HCT116 (cell line): ENCODE measurements at regions not wholly inside any gene's neighbourhood (a gene's known extent, or its start where the extent isn't known, plus 50 kb on each side); places are given as distances from the start of the nearest gene placed in this dataset.

Experiments
- ATAC-seq: fragments of 200-7000 bp; cut with Tn5 transposase; 2 replicates; pipeline ENCODE4 v1.9.1; 2020; ENCODE audit warnings: mild to moderate bottlenecking, moderate library complexity
- BruUV-seq: library from RNA; stranded (reverse); fragments of 400-500 nt; replicated peaks from 2 replicates; lab custom pipeline; 2021; lab: Mats Ljungman, UMichigan
- CTCF ChIA-PET: fragments of 300-600 bp; sonication (Branson Sonifier 250); formaldehyde crosslinking; loops from one replicate; lab custom pipeline; 2021; ENCODE audit warnings: antibody characterized with exemption; lab: Charles Lee
- POLR2A ChIA-PET: fragments of 300-600, 350-600 bp; sonication (Branson Sonifier 250); formaldehyde crosslinking; loops from one replicate; lab custom pipeline; 2021; ENCODE audit warnings: antibody characterized with exemption; lab: Charles Lee
- RAD21 ChIA-PET, 2 experiments: fragments of 300-600 bp; sonication (Branson Sonifier 250); formaldehyde crosslinking; loops; one replicate each; lab custom pipeline; 2023; ENCODE audit warnings: low total read pairs in 2 of 2; ENCODE audit not compliant: uncharacterized antibody in 2 of 2, unreplicated experiment in 2 of 2, low non-redundant PET in 1 of 2; lab: Charles Lee
- DNase-seq: peaks from one replicate; pipeline ENCODE4 v3.0.0-alpha.2; 2010; ENCODE audit warnings: low read depth, low spot score
- H2AFZ ChIP-seq: fragments of 200-600 bp; shearing (Covaris generic), sonication (generic); 2 replicates; pipeline ENCODE4 v1.6.1; 2017; ENCODE audit warnings: low read depth, mixed run types, mixed read lengths, antibody characterized with exemption, low read length; ENCODE audit not compliant: poor library complexity, severe bottlenecking
- H3K27ac ChIP-seq: 2 replicates; pipeline ENCODE4 v1.5.1; 2012; ENCODE audit warnings: low read depth, low read length
- H3K27me3 ChIP-seq: fragments of 200-600 bp; sonication (generic); 2 replicates; pipeline ENCODE4 v1.6.1; 2016; ENCODE audit warnings: mixed run types, low read length, mixed read lengths; ENCODE audit not compliant: insufficient read depth
- H3K36me3 ChIP-seq, 2 experiments: fragments of 200-500 bp in 1 of 2; fragments of 200-600 bp in 1 of 2; sonication (Bioruptor generic) in 1 of 2; sonication (generic) in 1 of 2; 2 replicates each; pipeline versions ENCODE4 v1.5.1 to v1.6.1; 2014 to 2016; ENCODE audit warnings: low read length in 2 of 2, inconsistent platforms in 1 of 2, mixed read lengths in 1 of 2, mixed run types in 1 of 2; ENCODE audit not compliant: insufficient read depth in 2 of 2, control insufficient read depth in 1 of 2
- H3K4me1 ChIP-seq, 2 experiments: fragments of 200-600 bp in 1 of 2; sonication (generic) in 1 of 2; 2 replicates each; pipeline versions ENCODE4 v1.5.1 to v1.6.1; 2012 to 2017; ENCODE audit warnings: low read length in 2 of 2, inconsistent platforms in 1 of 2, mild to moderate bottlenecking in 1 of 2, mixed read lengths in 1 of 2, mixed run types in 1 of 2, moderate library complexity in 1 of 2; ENCODE audit not compliant: insufficient read depth in 2 of 2, control insufficient read depth in 1 of 2
- H3K4me2 ChIP-seq: fragments of 200-600 bp; sonication (generic); 2 replicates; pipeline ENCODE4 v1.6.1; 2017; ENCODE audit warnings: mixed run types, low read length, mixed read lengths
- H3K4me3 ChIP-seq, 2 experiments: fragments of 200-600 bp in 1 of 2; sonication (generic) in 1 of 2; replicated peaks in 1 of 2; 2 replicates each; pipeline ENCODE4 v1.5.1; 2011 to 2016; ENCODE audit warnings: low read length in 2 of 2, control low read depth in 1 of 2, low read depth in 1 of 2, mild to moderate bottlenecking in 1 of 2, mixed read lengths in 1 of 2, mixed run types in 1 of 2
- H3K79me2 ChIP-seq: fragments of 200-600 bp; sonication (generic); 2 replicates; pipeline ENCODE4 v1.6.1; 2017; ENCODE audit warnings: mild to moderate bottlenecking, mixed run types, low read length, moderate library complexity, mixed read lengths; ENCODE audit not compliant: insufficient read depth
- H3K9ac ChIP-seq: fragments of 200-600 bp; sonication (generic); 2 replicates; pipeline ENCODE4 v1.6.1; 2016; ENCODE audit warnings: low read length, mixed read lengths
- H3K9me2 ChIP-seq: fragments of 200-600 bp; sonication (generic), shearing (Covaris generic); 2 replicates; pipeline ENCODE4 v1.6.1; 2017; ENCODE audit warnings: mixed run types, mild to moderate bottlenecking, moderate library complexity; ENCODE audit not compliant: insufficient read depth
- H3K9me3 ChIP-seq, 2 experiments: fragments of 200-500 bp in 1 of 2; fragments of 200-600 bp in 1 of 2; sonication (Bioruptor generic) in 1 of 2; sonication (generic) in 1 of 2; 2 replicates each; pipeline ENCODE4 v1.6.1; 2014 to 2017; ENCODE audit warnings: low read length in 2 of 2, mixed read lengths in 2 of 2, inconsistent platforms in 1 of 2, low read depth in 1 of 2, mild to moderate bottlenecking in 1 of 2, mixed run types in 1 of 2, moderate library complexity in 1 of 2; ENCODE audit not compliant: control insufficient read depth in 1 of 2, insufficient read depth in 1 of 2
- H4K20me1 ChIP-seq: fragments of 200-600 bp; sonication (generic), shearing (Covaris generic); 2 replicates; pipeline ENCODE4 v1.6.1; 2017; ENCODE audit warnings: mixed run types, mild to moderate bottlenecking, moderate library complexity; ENCODE audit not compliant: insufficient read depth
- EGR1 ChIP-seq: IDR thresholded peaks from 2 replicates; pipeline ENCODE4 v1.6.1; 2012; ENCODE audit warnings: low read depth
- ELF1 ChIP-seq: IDR thresholded peaks from 2 replicates; pipeline ENCODE4 v1.6.1; 2012; ENCODE audit warnings: low read depth, borderline replicate concordance
- EZH2 ChIP-seq: fragments of 200-600 bp; sonication (generic); IDR thresholded peaks from 2 replicates; pipeline ENCODE4 v1.6.1; 2017; ENCODE audit warnings: antibody characterized with exemption, mixed run types
- EZH2phosphoT487 ChIP-seq: fragments of 200-600 bp; IDR thresholded peaks from 2 replicates; pipeline ENCODE4 v1.6.1; 2018; ENCODE audit warnings: antibody characterized with exemption, borderline replicate concordance
- FOSL1 ChIP-seq: IDR thresholded peaks from 2 replicates; pipeline ENCODE4 v1.6.1; 2012; ENCODE audit warnings: low read depth
- JUND ChIP-seq: IDR thresholded peaks from 2 replicates; pipeline ENCODE4 v1.6.1; 2012
- POLR2A ChIP-seq: IDR thresholded peaks from 2 replicates; pipeline ENCODE4 v1.7.0; 2011; ENCODE audit warnings: borderline replicate concordance; ENCODE audit not compliant: insufficient read depth, insufficient read length; ENCODE audit errors: extremely low read depth
- RAD21 ChIP-seq: IDR thresholded peaks from 2 replicates; pipeline ENCODE4 v1.6.1; 2012; ENCODE audit warnings: low read depth, mild to moderate bottlenecking
- SIN3A ChIP-seq: IDR thresholded peaks from 2 replicates; pipeline ENCODE4 v1.6.1; 2012; ENCODE audit warnings: low read depth
- SP1 ChIP-seq: IDR thresholded peaks from 2 replicates; pipeline ENCODE4 v1.6.1; 2012; ENCODE audit warnings: low read depth
- YY1 ChIP-seq: IDR thresholded peaks from 2 replicates; pipeline ENCODE4 v1.6.1; 2011; ENCODE audit warnings: low read length, low read depth, moderate library complexity, mild to moderate bottlenecking; ENCODE audit not compliant: insufficient replicate concordance; ENCODE audit errors: extremely low read depth
- intact Hi-C: fragments of 100-400 bp; cut with micrococcal nuclease; formaldehyde crosslinking; loops from 2 replicates; pipeline ENCODE4 v1.10.0; 2022
- TF ChIP-seq, protein P1 (sequence below): IDR thresholded peaks from 2 replicates; pipeline ENCODE4 v1.6.1; 2011; ENCODE audit warnings: mild to moderate bottlenecking, low read length, moderate library complexity; ENCODE audit not compliant: insufficient replicate concordance; ENCODE audit errors: extremely low read depth
- TF ChIP-seq, protein P2 (sequence below), 3 experiments: fragments of 200-600 bp in 1 of 3; sonication (generic) in 1 of 3; IDR thresholded peaks in 2 of 3; conservative IDR thresholded peaks in 1 of 3; 2 replicates each; pipeline ENCODE4 v1.5.1; 2012 to 2017; ENCODE audit warnings: low read depth in 2 of 3, low read length in 2 of 3, antibody characterized with exemption in 1 of 3, borderline replicate concordance in 1 of 3, control low read depth in 1 of 3, mild to moderate bottlenecking in 1 of 3, mixed read lengths in 1 of 3, mixed run types in 1 of 3, moderate library complexity in 1 of 3; ENCODE audit not compliant: insufficient read depth in 1 of 3
- TF ChIP-seq, protein P3 (sequence below): IDR thresholded peaks from 2 replicates; pipeline ENCODE4 v1.6.1; 2012; ENCODE audit warnings: low read depth
- TF ChIP-seq, protein P4 (sequence below): IDR thresholded peaks from 2 replicates; pipeline ENCODE4 v1.6.1; 2012

DNA sequence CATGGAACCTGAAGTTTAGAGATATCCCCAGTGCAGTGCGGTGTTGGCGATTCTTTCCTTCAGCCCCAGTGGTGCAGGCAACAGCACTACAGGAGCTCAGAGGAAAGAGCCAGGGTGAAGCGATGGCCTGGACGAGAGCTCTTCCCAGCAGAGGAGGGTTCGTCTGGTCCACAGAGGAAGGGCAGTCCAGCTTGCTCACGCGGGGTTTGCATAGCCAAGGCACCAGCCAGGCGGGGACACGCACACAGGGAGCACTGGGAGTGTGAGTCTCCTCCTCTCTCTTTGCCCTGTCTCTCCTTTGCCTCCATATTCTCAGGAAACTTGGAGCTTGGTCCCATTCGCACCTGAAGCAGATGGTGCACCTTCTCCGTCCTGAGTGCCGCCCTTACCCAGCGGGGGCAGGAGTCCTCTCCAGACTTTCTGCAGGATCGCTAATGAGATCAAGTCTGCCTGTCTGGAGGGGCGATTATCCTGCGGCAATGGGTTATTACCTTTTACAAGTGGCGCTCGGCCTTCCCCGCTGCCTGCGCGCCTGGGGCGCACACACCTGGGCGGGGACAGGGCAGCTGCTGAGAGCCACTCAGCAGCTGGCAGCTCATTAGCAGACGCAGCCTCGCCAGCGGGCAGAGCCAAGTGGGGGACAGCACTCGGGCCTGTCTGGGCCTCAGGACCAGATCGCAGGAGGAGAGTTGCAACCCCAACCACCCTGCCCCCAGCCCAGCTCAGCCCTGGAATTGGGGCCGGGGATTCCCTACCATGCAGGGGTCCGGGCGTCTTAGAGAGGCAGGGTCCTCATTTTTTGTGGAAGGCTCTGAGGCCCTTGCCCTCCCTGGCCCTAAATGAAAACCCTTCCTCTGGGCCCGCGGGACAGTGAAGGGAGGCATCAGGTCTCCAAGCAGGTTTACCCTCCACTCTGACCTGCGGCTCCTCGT, 119.0 kb upstream of the MEF2A start:
- Histone ChIP-seq H3K9me3 (no peaks in the 10 kb centered on the region), H3K4me3 (no peak overlapping the region), H3K9me2 (no peaks in the 10 kb centered on the region), H4K20me1 (no peaks in the 10 kb centered on the region), H3K27me3 (no peaks in the 10 kb centered on the region), H3K4me2 (no peak overlapping the region), H3K9ac (no peak overlapping the region), H3K27ac (no peak overlapping the region), H3K36me3 (no peaks in the 10 kb centered on the region), H2AFZ (no peak overlapping the region), H3K4me1 (peaks cover 10 to 17% of the 10 kb centered on the region in 2 experiments), H3K79me2 (no peaks in the 10 kb centered on the region)
- TF ChIP-seq YY1 (no peak), RAD21 (no peak), POLR2A (no peak), JUND (no peak), EZH2 (no peak), SP1 (no peak), FOSL1 (no peak), EZH2phosphoT487 (no peak), EGR1 (no peak), SIN3A (no peak), ELF1 (no peak)
- TF ChIP-seq, protein P1, sequence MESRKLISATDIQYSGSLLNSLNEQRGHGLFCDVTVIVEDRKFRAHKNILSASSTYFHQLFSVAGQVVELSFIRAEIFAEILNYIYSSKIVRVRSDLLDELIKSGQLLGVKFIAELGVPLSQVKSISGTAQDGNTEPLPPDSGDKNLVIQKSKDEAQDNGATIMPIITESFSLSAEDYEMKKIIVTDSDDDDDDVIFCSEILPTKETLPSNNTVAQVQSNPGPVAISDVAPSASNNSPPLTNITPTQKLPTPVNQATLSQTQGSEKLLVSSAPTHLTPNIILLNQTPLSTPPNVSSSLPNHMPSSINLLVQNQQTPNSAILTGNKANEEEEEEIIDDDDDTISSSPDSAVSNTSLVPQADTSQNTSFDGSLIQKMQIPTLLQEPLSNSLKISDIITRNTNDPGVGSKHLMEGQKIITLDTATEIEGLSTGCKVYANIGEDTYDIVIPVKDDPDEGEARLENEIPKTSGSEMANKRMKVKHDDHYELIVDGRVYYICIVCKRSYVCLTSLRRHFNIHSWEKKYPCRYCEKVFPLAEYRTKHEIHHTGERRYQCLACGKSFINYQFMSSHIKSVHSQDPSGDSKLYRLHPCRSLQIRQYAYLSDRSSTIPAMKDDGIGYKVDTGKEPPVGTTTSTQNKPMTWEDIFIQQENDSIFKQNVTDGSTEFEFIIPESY, result no peak
- TF ChIP-seq, protein P2, sequence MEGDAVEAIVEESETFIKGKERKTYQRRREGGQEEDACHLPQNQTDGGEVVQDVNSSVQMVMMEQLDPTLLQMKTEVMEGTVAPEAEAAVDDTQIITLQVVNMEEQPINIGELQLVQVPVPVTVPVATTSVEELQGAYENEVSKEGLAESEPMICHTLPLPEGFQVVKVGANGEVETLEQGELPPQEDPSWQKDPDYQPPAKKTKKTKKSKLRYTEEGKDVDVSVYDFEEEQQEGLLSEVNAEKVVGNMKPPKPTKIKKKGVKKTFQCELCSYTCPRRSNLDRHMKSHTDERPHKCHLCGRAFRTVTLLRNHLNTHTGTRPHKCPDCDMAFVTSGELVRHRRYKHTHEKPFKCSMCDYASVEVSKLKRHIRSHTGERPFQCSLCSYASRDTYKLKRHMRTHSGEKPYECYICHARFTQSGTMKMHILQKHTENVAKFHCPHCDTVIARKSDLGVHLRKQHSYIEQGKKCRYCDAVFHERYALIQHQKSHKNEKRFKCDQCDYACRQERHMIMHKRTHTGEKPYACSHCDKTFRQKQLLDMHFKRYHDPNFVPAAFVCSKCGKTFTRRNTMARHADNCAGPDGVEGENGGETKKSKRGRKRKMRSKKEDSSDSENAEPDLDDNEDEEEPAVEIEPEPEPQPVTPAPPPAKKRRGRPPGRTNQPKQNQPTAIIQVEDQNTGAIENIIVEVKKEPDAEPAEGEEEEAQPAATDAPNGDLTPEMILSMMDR (IDR thresholded peaks at IDR 0.05 in 2 of 3, conservative IDR thresholded peaks at IDR 0.05 in 1 of 3; ENCODE audit: borderline replicate concordance in 1 of 3, insufficient read depth in 1 of 3, low read depth in 2 of 3, low read length in 2 of 3), result no peak
- TF ChIP-seq, protein P3, sequence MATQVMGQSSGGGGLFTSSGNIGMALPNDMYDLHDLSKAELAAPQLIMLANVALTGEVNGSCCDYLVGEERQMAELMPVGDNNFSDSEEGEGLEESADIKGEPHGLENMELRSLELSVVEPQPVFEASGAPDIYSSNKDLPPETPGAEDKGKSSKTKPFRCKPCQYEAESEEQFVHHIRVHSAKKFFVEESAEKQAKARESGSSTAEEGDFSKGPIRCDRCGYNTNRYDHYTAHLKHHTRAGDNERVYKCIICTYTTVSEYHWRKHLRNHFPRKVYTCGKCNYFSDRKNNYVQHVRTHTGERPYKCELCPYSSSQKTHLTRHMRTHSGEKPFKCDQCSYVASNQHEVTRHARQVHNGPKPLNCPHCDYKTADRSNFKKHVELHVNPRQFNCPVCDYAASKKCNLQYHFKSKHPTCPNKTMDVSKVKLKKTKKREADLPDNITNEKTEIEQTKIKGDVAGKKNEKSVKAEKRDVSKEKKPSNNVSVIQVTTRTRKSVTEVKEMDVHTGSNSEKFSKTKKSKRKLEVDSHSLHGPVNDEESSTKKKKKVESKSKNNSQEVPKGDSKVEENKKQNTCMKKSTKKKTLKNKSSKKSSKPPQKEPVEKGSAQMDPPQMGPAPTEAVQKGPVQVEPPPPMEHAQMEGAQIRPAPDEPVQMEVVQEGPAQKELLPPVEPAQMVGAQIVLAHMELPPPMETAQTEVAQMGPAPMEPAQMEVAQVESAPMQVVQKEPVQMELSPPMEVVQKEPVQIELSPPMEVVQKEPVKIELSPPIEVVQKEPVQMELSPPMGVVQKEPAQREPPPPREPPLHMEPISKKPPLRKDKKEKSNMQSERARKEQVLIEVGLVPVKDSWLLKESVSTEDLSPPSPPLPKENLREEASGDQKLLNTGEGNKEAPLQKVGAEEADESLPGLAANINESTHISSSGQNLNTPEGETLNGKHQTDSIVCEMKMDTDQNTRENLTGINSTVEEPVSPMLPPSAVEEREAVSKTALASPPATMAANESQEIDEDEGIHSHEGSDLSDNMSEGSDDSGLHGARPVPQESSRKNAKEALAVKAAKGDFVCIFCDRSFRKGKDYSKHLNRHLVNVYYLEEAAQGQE, result no peak
- TF ChIP-seq, protein P4, sequence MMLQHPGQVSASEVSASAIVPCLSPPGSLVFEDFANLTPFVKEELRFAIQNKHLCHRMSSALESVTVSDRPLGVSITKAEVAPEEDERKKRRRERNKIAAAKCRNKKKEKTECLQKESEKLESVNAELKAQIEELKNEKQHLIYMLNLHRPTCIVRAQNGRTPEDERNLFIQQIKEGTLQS, result no peak
- intact Hi-C loops, result no loop called here
- no TSS peak for BruUV-seq
- RAD21 ChIA-PET, result no interaction called here
- POLR2A ChIA-PET, result no interaction called here
- no peak for DNase-seq
- no peak; the same call in 1 of the 2 replicates for ATAC-seq
- CTCF ChIA-PET, result interaction anchor here (0.6 kb wide), 1 partner anchor 119 kb away, joined by 3 read pairs; the partner anchor contains the start of gene MEF2A
